ENCODE measurements at regions not wholly inside any gene's neighbourhood (a gene's known extent, or its start where the extent isn't known, plus 50 kb on each side); places are given as distances from the start of the nearest gene placed in this dataset.

DNA sequence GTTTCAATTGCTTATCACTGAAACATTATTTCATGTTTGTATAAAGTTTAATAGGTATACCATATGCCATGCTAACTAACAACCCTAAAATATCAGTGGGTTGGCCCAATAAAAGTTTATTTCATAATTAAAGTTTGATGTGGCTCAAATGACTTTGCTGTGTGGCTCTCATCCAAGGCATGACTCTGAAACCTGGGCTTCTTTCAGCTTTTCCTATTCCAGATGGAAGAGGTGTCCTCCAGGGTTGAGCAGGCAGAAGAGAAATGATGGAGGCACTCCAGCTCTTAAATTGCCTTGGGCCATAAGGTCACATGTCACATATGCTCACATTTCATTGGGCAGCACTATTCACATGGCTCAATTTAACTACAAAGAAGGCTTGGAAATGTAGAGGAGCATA lies 101.9 kb downstream of the MACIR start:
- Histone ChIP-seq H3K27me3 (no peaks in the 10 kb centered on the region), H3K4me1 (no peaks in the 10 kb centered on the region), H3K4me3 (no peak overlapping the region), H3K36me3 (no peaks in the 10 kb centered on the region), H3K9me3 (no peaks in the 10 kb centered on the region), H3K27ac (no peak overlapping the region)
- TF ChIP-seq, protein P1, sequence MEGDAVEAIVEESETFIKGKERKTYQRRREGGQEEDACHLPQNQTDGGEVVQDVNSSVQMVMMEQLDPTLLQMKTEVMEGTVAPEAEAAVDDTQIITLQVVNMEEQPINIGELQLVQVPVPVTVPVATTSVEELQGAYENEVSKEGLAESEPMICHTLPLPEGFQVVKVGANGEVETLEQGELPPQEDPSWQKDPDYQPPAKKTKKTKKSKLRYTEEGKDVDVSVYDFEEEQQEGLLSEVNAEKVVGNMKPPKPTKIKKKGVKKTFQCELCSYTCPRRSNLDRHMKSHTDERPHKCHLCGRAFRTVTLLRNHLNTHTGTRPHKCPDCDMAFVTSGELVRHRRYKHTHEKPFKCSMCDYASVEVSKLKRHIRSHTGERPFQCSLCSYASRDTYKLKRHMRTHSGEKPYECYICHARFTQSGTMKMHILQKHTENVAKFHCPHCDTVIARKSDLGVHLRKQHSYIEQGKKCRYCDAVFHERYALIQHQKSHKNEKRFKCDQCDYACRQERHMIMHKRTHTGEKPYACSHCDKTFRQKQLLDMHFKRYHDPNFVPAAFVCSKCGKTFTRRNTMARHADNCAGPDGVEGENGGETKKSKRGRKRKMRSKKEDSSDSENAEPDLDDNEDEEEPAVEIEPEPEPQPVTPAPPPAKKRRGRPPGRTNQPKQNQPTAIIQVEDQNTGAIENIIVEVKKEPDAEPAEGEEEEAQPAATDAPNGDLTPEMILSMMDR (IDR thresholded peaks at IDR 0.05): no peak
- DNase-seq (ENCODE audit: low spot score in 2 of 2): no peak
- intact Hi-C loops (cut with DNase I): no loop called here

DNA sequence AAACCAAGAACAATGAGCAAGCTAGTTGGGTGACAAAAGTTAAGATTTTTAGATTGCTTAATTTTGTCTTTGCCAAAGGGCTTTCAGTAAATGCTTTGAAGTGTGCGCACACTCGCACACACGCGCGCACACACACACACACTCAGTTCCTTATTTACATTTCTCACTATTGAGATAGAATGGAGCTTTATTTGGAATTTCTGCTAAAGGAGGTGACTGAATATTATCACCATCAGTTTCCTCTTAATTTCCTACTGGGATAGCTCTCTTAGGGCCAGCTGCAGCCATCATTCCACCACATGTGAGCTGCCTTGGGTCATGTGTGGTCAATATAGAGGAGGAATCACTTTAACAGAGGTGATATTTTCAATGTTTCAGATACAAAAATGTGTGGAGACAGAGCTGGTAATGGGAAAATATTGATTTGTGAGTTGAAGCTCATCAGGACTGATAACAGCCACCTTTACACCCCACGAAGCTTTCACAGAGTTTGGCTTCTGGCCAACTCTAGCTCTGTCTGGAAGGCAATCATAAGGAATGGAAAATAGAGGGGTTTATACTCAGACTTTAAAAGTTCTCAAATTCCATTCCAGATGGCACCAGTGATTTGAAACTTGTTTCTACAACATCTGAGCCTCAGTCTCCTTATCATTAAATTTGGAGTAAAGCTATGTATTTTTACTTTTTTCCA lies 99.9 kb downstream of the MACIR start:
- Histone ChIP-seq H3K4me3 (no peak overlapping the region), H3K27ac (no peak overlapping the region), H3K4me1 (no peaks in the 10 kb centered on the region), H3K9me3 (no peaks in the 10 kb centered on the region), H3K27me3 (no peaks in the 10 kb centered on the region), H3K36me3 (no peaks in the 10 kb centered on the region)
- intact Hi-C loops (cut with DNase I): no loop called here
- no peak for DNase-seq (ENCODE audit: low spot score in 2 of 2)
- TF ChIP-seq, protein P1 (IDR thresholded peaks at IDR 0.05): no peak

DNA sequence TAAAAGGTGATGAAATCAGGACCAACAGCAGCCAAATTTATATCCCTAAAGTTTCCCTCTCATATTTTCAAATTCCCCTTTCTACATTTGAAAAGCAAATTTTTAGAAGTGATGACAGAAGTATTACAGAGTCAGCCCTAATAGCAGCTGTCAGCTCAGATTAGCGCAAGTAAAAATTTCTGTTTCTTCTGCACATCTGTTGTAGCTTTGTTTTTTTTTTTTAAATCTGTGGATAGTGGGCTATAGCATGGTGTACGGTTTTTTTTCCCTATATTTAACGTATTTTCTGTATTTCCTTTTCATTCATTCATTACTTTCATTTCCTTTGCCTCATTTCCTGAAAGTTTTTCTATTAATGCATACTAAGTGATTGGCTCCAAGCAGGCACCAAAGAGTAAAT lies 99.1 kb downstream of the MACIR start:
- Histone ChIP-seq H3K4me1 (no peaks in the 10 kb centered on the region), H3K27me3 (no peaks in the 10 kb centered on the region), H3K27ac (no peak overlapping the region), H3K4me3 (no peak overlapping the region), H3K36me3 (no peaks in the 10 kb centered on the region), H3K9me3 (no peaks in the 10 kb centered on the region)
- intact Hi-C loops (cut with DNase I): no loop called here
- DNase-seq (ENCODE audit: low spot score in 2 of 2): no peak
- TF ChIP-seq, protein P1 (IDR thresholded peaks at IDR 0.05): no peak

GRCh38 chr5:103356350-103357091 lies 98.0 kb downstream of the MACIR start:
- Histone ChIP-seq H3K4me1 (no peaks in the 10 kb centered on the region), H3K36me3 (no peaks in the 10 kb centered on the region), H3K27ac (no peak overlapping the region), H3K4me3 (no peak overlapping the region), H3K27me3 (no peaks in the 10 kb centered on the region), H3K9me3 (no peaks in the 10 kb centered on the region)
- intact Hi-C loops (cut with DNase I): no loop called here
- TF ChIP-seq, protein P1 (IDR thresholded peaks at IDR 0.05): no peak
- no peak for DNase-seq (ENCODE audit: low spot score in 2 of 2)

GRCh38 chr5:103355579-103355978 lies 97.0 kb downstream of the MACIR start:
- DNase-seq (ENCODE audit: low spot score in 2 of 2): no peak
- H3K27me3 ChIP-seq: no peaks in the 10 kb centered on the region
- intact Hi-C loops (cut with DNase I): no loop called here
- H3K36me3 ChIP-seq: no peaks in the 10 kb centered on the region
- no peaks in the 10 kb centered on the region for H3K4me1 ChIP-seq
- H3K9me3 ChIP-seq: no peaks in the 10 kb centered on the region
- H3K27ac ChIP-seq: no peak overlapping the region
- no peak overlapping the region for H3K4me3 ChIP-seq
- TF ChIP-seq, protein P1 (IDR thresholded peaks at IDR 0.05): no peak
